Ovary (tissue), 3 donors: ENCODE measurements at regions not wholly inside any gene's neighbourhood (a gene's known extent, or its start where the extent isn't known, plus 50 kb on each side); places are given as distances from the start of the nearest gene placed in this dataset.

ENCODE experiments used
- CTCF ChIP-seq, 3 donors: fragments of 450-650 bp in 2 of 3; fragments of 200-600 bp in 1 of 3; IDR thresholded peaks; one replicate each; pipeline versions ENCODE4 v1.5.1 to v1.8.0; 2016 to 2022; ENCODE audit warnings: antibody characterized with exemption in 3 of 3, mild to moderate bottlenecking in 1 of 3
- POLR2A ChIP-seq: fragments of 450-650 bp; IDR thresholded peaks from one replicate; pipeline ENCODE4 v1.6.1; 2017; ENCODE audit warnings: antibody characterized with exemption, mild to moderate bottlenecking, moderate library complexity
- donor health status: DM: no; HTN: no; CAD: no.

DNA sequence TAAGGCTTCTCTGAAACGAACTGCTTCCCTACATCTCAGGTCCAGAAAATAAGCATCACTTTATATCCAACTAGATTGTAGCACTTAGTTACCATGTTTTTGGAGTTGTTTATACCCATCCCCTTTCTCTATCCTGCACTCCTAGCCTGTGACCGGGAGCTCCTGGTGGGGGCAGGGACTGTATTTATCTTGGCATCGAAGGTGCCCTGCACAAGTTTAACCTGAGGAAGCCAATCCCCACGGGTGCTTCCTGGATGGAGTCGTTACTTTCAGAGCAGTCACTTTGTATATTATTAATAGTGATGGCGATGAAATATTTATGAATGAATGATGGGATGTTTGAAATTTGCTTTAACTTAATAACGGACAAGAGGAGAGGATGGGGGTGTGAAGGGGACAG, 73.9 kb downstream of the KLHDC7A start:
- TF ChIP-seq CTCF (IDR thresholded peaks at IDR 0.05) = no peak
- TF ChIP-seq POLR2A = no peak
